Renal cortical epithelial cell (primary cell): ENCODE measurements at regions not wholly inside any gene's neighbourhood (a gene's known extent, or its start where the extent isn't known, plus 50 kb on each side); places are given as distances from the start of the nearest gene placed in this dataset.

ENCODE experiments used
- DNase-seq: peaks from one replicate; pipeline ENCODE4 v3.0.0-alpha.2; 2011; ENCODE audit warnings: low read depth

DNA sequence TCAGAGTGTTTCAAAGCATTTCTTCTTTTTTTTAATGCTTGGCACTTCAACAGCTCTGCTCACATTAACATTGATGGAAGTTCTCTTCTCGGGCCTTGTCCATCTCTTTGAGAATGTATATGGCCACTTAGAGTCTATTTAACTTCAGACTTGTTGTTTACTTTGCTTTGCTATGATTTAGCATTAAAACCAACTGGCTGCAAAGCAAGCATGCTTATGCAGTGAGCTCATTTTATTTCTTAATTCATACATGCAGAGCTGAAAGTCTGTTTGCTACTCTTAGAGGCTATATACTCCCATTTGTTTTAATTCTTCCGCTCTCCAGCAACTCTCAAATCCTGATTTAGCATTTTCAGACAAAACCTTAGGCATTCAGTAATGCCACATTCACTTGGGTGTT is 107.6 kb upstream of the PACRGL start:
- DNase-seq: no peak

DNA sequence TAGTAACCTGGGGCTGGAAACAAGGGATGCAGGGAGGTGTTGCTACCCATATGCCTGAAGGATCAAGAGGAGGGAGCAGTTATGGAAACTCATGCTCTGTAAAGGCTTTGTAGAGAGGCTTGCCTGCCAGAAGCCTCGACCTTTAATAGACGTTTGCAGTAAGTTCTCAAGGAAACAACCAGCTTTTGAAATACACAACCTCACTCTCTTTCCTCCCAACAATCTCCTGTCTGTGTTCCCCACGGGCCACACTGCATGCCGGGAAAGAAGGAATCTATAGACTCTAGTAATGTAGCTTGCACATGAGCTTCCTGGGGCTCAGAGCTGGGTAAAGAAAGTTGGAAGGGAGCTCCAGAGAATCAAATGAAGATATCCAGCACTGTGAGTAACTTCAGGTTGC is 101.6 kb upstream of the PACRGL start:
- DNase-seq: no peak

DNA sequence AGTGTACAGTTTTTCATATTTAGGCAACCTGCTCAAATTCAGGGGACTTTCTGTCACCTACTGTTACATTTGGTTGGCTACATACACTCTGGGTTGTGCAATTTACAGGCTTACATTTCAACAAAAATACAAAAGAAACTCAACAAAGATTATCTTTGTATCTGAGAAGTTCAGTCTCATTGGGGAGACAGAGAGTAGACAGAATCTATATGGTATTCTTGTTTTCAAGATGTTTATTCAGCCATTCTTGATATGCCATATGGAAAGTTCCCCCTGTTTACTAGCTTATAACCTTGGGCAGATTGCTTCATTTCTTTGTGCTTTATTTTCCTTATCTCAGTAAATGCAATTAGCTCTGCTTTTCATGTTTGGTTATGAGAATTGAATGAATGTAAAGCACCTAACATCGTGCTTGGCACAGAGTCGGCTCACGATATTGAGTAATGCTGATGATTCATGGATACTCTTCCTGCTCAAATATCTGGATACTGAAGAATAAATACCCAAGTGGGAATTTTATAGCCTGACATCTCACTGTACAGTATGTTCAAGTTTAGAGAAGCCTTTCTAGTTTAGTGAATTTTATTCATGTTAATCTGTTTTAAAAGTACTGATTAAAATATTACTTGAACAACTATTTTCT is 96.5 kb upstream of the PACRGL start:
- DNase-seq: peak; percentile 57

DNA sequence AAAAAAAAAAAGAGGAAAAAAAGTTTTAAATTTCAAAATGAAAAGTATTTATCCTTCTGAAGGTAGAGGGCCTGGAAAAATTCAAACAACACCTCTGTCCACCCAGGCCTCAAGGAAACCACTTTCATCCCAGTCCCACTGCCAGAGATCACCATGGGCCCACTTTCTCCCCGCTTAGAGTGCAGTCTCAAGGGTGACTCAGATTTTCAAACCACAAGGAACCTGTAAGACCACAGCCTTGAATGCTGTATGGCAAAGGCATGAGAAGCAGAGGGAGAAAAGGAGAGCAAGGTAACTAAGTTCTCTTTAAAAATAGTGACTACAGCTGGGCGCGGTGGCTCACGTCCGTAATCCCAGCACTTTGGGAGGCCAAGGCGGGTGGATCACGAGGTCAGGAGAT is 87.9 kb upstream of the PACRGL start:
- DNase-seq: peak; percentile 75

DNA sequence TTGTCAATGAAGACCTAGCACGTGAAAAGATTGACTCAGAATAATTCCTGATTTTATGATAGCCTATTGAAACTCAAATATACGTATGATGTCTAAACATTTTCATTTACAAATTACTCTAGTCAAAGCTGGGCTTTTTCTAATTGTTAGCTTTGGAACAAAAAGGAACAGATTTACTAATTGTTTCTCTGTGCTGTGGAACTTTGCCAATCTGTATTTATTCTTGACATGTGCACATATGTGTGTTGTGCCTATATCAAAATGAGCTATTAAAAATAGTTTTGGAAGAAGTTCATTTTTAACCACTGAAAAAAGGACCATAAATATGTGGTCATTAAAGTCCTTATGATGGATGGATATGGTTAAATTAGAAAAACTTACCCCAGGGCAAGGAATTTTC is 85.4 kb upstream of the PACRGL start:
- no peak for DNase-seq

DNA sequence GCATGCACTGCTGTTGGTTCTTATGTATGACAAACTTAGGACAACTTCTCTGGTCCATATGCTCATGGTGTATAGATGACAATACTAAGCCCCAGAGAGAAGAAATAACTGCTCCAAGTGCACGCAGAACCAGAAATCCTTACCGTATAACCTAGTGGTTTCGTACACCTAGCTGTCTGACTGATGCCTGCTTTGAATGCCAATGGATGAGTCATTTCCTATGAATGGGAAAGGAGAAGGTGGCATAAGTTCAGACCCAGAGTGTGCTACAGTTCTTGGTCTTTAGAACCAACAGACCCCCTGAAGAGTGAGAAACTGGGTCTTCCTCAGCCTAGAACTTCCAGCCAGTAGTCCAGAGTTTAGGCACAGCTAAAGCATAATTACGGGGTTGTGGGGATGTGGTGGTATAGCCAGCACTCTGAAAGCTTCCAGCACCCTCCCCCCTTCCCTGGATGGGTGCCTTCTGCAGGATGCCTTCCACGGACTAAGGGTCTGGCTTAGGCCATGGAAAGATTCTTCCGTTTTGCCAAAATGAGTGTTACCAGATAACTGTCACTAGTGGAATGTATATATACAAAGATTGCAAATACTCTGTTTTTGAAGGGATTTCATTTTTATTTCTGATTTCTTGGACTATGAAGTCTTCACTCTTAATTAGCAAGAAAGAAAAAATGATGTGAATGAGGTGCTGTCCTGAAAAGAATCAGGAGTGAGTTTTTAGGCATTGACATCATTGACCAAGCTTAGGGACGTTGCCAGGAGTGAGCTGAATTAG is 84.6 kb upstream of the PACRGL start:
- peak; percentile 85 for DNase-seq

DNA sequence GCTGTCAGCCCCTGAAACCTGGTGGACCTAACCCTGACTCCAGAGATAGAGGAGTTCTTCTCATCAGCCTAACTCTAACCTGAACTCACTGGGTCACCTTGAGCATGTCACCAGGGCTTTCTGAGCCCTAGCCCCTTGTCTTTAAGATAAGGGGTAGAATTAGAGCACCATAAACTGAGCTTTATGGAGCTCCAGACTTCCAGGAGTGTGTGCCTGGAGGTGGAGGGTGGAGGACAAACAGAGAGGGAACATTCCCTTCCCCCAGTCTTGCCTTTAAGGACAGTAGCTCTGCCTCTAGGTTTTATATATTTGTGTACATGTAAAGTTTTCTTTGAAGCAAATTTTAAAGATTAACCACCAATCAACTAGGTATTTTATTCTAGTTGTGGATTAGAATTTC is 83.9 kb upstream of the PACRGL start:
- DNase-seq: no peak

DNA sequence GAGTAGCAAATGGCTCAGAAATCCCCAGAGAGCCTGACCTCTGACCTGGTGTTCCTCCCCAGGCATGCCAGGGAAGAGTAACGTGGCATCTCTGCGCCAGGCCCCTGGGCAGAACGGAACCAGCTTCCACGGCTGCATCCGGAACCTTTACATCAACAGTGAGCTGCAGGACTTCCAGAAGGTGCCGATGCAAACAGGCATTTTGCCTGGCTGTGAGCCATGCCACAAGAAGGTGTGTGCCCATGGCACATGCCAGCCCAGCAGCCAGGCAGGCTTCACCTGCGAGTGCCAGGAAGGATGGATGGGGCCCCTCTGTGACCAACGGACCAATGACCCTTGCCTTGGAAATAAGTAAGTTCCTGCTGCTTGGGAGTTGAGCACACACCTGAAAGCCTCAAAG is 83.4 kb upstream of the PACRGL start:
- no peak for DNase-seq

DNA sequence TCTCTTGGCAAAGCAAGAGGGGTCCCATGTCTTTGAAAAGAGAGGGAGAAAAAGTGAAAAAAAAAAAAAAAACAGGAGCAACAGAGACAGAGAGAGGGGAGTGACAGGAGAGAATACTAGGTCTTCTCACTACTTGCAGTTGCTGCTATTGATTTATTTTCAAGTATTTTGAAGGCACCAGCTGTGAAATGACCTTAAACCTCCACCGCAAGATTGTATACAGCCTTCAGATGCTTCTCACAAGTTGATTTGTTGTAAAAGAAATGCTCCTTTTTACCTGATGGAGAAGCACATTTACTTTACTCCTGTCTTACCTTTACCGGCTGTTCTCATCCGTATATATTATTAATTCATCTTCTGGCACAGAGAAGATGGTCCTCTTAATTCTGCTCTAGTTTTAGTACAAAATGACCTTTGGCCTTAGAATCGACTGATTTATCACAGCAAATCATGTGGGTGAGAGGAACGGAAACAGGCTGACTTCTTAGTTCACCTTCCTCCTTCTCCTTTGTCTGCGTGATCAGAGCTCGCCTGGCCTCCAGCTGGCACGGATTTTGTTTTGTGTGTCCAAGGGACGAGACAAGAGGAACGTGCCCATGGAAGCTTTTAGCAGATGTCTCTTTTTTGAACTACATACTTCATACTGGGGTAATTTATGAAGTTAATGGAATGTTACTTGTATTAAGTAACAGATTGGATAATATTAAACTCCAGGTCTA is 82.4 kb upstream of the PACRGL start:
- no peak for DNase-seq

DNA sequence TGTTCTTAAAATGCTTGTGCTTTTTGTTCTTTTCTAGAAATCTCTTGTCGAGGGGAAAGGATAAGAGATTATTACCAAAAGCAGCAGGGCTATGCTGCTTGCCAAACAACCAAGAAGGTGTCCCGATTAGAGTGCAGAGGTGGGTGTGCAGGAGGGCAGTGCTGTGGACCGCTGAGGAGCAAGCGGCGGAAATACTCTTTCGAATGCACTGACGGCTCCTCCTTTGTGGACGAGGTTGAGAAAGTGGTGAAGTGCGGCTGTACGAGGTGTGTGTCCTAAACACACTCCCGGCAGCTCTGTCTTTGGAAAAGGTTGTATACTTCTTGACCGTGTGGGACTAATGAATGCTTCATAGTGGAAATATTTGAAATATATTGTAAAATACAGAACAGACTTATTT is 81.5 kb upstream of the PACRGL start:
- DNase-seq: no peak

DNA sequence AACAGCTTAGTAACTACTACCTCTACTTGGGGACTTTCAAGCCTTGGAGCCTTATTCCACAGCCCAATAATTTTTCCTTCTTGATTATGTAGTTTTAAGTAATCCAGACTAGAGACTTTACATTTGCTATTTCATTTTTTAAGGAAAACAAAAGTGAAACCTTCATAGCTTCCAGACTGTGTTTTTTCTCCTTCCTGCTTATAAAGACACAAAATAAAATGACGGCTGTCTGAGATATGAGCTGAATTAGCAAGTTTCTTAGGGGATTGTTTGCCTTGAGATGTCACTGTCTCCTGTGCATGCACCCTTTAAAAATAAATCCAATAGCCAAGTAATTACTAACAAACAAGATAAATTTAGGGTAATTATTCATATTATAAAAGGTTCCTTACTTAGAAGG is 78.8 kb upstream of the PACRGL start:
- no peak for DNase-seq

DNA sequence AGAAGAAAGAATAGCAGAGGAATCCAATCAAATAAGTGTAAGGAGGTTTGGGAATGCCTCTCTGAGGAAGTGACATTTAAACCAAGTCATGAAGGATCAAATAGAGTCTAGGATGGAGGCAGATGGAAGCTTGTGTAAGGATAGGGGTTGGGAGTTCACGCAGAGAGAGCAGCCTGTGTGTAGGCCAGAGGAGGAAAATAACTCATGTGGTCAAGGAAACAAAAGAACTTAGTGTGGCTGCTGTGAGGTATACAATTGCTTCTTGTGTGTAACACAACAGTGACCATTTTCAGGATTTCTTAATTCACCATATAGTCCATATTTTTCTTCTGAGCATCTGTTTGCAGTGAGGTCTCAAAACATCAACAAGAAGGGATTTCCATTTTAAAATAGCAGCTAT is 77.6 kb upstream of the PACRGL start:
- no peak for DNase-seq

DNA sequence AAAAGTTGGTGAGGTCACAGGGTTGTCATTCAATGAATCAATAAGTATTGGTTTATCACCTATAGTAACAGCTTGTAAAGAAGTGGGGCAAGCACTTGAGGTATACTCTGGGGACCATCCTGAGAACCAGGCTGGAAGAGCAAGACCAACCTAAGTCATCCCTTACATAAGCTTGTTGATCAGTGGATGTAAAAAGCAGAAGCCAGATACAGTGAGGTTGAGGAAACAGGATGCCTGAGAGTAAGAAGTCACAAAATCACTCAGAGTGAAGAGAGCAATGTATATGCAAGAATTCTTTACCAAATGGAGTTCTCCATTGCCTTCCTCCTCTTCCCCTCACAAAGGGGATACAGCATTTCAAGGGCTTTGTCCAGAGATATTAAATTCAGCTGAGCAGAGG is 76.3 kb upstream of the PACRGL start:
- DNase-seq: no peak

DNA sequence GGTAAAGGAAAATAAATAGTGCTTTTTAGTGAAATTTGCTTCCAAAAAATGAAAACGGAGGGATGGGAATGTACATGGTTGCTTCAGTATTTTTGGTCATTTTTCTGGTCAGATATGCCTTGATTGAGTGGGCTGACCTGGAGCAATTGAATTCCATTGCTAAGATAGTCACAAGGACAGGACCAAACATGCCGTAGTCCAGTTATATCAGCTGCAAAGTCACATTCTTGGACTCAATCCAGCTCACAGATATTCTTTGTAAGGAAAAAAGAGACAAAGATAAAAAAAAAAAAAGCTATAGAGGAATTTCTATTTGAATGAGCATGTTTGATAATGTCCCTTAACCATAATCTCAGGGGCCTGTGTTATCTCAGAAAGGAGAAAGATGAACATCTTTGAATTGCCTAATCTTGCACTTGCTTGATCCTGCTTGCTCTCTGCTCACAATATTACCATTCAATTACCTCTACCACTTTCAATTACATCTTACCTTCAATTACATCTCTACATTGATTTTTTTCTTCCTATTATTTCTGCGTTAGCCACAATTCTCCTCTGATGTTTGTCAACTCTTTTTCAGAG is 75.4 kb upstream of the PACRGL start:
- DNase-seq: no peak

DNA sequence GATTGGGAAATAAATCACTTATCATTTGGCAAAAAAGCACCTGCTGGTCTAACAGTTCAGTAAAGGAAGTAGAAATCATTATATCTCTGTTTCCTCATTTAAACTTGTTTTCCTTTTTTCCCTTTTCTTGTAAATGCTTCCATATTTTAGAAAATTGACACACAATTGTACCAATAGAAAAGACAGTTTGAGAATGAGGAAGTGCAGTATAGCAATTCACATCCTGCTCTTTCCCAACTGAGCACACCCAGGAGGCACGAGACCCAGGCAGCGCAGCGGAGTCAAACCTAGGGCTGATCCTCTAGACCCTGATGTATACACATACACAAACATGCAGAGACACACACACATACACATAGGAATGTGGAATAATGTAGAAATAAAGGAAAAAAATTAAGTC is 74.8 kb upstream of the PACRGL start:
- no peak for DNase-seq

DNA sequence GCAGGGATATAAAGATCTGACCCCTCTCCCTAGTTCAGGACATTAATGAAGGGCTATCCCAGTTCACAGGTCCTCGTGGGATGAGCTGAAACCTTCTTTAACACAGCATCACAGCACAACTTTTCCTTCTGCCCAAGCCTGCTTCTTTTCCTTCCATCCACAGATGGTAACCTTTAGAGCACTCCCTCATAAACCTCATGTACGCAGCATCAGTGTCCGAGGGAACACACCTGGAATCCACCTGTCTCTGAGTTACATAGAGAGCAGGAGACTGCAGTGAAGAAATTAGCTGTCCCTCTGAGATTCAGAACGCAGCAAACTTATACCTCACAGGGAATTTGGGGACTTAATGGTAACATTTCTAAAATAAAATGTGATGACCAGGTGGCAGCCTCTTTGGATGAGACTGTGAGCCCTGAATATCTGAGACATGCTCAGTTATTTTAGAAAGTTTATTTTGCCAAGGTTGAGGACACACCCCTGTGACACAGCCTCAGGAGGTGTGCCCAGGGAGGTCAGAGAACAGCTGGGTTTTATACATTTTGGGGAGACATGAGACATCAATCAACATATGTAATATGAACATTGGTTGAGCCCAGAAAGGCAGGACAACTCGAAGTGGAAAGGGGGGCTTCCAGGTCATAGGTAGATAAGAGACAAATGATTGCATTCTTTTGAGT is 73.8 kb upstream of the PACRGL start:
- DNase-seq: no peak

DNA sequence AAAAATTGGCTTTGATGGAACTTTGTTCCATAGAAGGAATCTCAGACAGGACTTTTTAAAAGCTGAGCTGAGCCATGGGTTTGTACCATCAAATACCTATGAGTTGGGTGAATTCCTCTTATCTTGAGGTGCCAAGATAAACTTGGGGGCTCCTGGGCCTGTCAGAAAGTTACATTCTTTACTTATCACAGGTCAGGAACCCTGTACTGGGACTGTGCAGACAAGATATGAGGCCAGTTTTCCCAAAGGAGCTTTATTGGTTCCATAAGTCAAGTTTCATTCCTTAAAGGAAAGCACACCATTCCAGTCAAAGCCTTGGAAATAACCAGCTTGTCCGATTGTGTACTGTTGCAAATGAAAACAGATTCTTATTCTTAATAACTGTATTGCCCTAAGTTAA is 72.4 kb upstream of the PACRGL start:
- no peak for DNase-seq

DNA sequence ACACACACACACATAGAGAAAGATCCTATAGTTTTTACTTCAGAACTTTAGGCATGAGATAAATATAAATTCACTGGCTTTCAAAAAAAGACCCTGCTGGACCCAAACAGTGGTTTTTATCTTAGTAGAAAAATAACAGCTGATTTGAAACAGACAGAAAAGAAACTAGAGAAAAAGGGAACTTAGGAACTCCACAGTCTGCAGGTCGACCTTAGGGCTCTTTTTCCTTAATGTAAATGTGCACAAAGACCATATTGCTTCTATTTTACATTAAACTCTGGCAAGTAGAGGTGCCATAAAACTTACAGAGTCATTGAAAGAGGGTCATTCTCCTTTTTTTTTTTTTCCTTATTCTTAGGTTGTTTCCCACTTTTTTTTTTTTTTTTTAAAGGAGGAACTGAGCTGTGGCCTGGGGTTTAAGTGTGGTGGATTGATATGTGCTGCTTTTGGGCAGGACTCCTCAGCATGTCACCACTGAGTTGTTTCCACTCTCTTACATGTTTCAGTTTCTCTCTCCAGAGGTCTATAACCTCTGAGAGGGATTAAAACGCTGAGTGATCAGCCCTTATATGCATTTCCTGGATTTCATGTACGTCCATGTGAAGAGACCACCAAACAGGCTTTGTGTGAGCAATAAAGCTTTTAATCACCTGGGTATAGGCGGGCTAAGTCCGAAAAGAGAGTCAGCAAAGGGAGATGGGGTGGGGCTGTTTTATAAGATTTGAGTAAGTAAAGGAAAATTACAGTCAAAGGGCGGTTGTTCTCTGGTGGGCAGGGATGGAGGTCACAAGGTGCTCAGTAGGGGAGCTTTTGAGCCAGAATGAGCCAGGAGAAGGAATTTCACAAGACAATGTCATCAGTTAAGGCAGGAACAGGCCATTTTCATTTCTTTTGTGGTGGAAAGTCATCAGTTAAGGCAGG is 70.8 kb upstream of the PACRGL start:
- DNase-seq: no peak

DNA sequence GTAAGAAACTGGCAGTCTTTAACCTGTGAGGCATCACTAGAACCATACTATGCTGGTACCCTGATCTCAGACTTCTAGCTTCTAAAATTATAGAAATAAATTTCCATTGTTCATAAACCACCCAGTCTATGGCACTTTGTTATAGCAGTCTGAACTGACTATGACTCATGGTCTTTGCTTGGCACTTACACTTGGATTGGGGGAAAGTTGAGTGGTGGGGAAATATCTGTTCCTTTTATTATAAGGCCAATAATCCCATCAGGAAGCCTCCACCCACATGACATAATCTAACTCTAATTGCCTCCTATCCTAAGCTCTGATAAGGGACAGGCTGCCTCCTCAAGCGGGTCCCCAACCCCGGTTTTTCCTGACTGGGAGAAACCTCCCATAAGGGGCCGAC is 61.4 kb upstream of the PACRGL start:
- no peak for DNase-seq

DNA sequence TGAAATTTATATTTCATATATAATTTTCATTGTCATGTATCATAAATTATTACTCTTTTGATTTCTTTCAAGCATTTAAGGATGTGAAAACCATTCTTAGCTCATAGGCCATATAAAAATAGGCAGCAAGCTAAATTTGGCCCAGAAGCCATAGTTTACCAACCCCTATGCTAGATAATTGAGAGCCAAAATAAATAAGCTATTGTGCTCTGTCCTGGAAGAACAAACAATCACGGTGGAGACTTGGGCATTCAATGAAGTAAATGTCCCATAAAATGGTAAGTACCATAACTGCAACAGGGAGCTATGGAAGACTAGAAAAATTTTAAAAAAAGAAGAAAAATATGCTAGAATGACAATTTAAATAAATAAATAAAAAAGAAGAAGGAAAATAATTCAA is 60.9 kb upstream of the PACRGL start:
- DNase-seq: no peak

DNA sequence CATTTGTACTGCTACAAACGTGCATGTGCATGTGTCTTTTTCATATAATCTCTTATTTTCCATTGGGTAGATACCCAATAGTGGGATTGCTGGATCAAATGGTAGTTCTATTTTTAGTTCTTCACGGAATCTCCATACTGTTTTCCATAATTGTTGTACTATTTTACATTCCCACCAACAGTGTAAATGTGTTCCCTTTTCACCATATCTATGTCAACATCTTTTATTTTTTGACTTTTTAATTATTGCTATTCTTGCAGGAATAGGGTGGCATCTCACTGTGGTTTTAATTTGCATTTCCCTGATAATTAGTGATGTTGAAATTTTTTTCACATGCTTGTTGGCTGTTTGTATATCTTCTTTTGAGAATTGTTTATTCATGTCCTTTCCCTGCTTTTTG is 59.3 kb upstream of the PACRGL start:
- no peak for DNase-seq
